Glomerular visceral epithelial cell (primary cell): ENCODE measurements at regions not wholly inside any gene's neighbourhood (a gene's known extent, or its start where the extent isn't known, plus 50 kb on each side); places are given as distances from the start of the nearest gene placed in this dataset.
"Not testable (repeated sequence)": the region's sequence is repeated elsewhere in the genome, so short reads cannot be mapped to it uniquely, and the experiment has no call there.

Experiments used
- DNase-seq: peaks from one replicate; pipeline ENCODE4 v3.0.0-alpha.2; 2016; ENCODE audit errors: extremely low spot score

- no peak for DNase-seq
Observed at GRCh38 chr3:88291486-88291885, 141.7 kb downstream of the C3orf38 start.

GRCh38 chr3:88298189-88298588 lies 148.4 kb downstream of the C3orf38 start:
- DNase-seq = no peak

DNA sequence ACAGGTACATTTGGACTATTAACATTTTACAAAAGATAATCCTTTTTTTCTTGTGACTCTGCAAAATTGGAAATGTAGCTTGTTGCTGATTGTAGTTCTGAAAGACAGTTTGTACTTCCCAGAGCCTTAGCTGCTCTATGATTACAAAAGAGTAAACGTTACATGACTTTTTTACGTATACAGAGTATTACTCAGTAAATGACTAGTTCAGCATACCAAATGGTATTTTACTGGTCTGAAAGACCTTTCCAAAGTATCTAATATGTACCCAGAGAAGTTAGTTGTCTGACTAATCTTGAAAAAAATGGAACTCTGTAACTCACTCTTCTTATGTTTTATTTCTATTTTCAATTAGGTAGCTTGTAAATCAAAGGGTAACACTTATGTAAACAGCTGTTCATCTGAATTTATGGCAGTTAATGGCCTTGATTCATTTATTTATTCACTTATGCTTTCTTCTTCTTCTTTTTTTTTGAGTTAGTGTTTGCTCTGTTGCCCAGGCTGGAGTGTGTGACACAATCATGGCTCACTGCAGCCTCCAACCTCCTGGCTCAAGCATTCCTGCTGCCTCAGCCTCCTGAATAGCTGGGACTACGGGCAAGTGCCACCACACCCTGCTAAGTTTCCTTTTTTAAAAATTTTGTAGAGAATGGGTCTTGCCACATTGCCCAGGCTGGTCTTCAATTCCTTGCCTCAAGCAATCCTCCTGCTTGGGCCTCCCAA lies 151.7 kb downstream of the C3orf38 start:
- DNase-seq = no peak

- no peak for DNase-seq
Observed at GRCh38 chr3:88301996-88302393, 152.2 kb downstream of the C3orf38 start.

- not testable (repeated sequence) for DNase-seq
Observed at GRCh38 chr3:88303331-88303904, 153.7 kb downstream of the C3orf38 start.

GRCh38 chr3:88307666-88308065 lies 157.9 kb downstream of the C3orf38 start:
- no peak for DNase-seq

GRCh38 chr3:88311826-88312225 lies 162.1 kb downstream of the C3orf38 start:
- DNase-seq = no peak

GRCh38 chr3:88312256-88312655 lies 162.5 kb downstream of the C3orf38 start:
- no peak for DNase-seq

DNA sequence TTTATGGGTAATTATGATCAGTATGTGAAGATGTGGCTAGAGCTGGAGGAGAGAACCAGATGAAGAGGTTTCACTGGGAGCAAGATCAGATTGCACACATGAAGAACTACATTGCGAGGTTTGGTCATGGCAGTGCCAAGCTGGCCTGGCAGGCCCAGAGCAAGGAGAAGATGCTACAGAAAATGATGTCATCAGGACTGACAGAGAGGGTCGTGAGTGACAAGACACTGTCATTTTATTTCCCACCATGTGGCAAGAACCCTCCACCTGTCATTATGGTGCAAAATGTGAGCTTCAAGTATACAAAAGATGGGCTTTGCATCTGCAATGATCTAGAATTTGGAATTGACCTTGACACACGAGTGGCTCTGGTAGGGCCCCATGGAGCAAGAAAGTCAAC lies 168.3 kb downstream of the C3orf38 start:
- DNase-seq = no peak

DNA sequence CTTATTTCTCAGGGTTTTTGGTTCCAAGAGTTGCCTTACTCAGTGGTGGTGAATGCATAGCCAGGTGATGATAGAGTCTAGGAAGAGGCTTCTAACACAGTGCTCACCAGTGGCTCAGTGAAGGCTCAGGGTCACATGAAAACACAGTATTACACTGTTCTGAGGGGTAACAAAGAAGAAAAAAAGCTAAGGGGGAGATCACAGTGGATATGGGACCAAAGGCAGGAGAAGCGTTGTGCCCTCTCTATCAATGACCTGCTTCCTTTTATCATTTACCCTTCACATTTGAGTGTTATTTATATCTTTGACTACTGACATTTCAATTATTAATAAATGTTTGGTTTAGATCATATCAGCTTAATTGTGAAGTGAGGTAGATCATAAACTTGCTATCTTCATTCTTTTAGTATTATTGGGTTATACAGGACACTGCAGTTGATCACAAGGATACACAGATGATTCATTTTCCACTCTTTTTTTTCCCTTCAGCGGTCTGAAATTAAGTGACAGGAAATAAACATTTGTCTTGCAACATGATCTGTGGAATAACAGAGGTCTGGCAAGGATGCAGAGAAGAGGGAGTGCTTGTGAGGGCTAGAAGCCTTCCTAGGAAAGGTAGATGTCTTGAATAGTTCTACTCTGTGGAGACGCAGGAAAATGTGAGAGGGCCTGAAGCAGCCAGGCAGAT lies 171.7 kb downstream of the C3orf38 start:
- no peak for DNase-seq

DNA sequence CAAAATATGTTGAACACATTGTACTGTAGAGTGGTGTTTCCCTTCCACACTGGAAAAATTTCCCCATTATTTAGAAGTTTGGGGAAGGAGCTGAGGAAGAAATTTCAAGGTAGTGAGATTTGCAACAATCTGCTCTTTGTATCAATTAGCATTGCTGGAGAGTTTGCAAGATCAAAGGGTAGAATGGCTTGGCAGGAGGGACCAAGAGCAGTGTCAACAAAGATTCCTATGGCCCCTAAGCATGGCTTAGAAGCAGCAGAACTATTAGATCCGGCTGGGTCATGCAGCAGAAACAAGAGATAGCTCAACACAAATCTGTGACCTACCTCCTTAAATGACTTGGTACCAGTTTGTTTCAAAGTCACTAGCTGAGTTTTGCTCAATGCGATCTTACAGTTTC lies 175.0 kb downstream of the C3orf38 start:
- no peak for DNase-seq

DNA sequence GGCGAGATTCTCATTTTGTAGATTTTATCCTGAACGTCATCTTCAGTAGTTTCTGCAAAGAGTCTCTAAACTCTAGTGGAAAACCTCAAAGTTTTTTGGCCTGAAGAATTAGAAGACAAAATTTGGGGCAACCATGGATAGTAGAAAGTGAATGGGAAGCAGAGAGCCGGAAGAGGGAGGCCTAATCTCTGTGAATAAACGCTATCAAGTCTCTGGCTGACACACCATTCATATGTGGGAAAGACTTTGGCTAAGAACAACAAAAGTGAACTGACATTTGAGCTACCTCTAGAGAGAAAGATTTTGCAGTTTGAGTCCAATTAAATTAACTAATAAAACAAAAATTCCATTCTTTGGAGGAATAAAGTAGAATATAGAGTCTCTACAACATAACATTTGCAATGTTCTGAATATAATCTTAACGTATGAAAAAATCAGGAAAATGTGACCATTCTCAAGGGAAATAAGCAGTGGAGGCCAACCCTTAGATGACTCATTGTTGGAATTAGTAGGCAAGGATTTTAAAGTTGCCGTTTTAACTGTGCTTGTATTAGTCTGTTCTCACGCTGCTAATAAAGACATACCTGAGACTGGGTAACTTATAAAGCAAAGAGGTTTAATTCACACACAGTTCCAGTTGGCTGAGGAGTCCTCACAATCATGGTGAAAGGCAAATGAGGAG lies 184.6 kb downstream of the C3orf38 start:
- no peak for DNase-seq

DNA sequence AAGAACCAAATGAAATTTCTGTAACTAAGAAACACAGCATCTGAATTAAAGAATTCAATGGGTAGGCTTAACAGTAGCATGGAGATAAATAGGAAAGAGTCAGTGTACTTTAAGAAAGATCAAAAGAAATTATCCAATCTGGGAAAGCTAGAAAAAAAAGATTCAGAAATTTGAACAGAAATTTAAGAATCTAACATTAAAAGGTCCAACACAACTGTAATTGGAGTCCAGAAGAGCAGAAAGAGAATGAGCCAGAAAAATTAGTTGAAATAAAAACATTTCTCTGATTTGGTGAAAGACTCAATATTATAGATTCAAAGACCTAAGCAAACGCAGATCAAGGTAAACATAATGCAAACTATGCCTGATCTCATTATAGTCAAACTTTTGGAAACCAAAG lies 187.1 kb downstream of the C3orf38 start:
- DNase-seq = no peak

GRCh38 chr3:88343264-88343663 lies 193.5 kb downstream of the C3orf38 start:
- no peak for DNase-seq

DNA sequence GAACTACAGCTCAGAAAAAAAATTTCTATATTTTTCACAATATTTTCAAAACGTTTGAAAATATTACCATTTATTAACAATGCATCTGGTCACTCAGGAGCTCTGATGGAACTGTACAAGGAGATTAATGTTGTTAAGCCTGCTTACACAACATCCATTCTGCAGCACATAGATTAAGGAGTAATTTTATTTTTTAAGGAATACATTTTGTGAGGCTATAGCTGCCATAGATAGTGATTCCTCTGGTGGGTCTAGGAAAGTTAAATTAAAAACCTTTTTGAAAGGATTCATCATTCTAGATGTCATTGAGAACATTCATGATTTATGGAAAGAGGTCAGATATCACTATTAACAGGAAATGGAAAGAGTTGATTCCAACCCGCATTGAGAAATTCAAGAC lies 196.9 kb downstream of the C3orf38 start:
- no peak for DNase-seq

- DNase-seq = no peak
Observed at GRCh38 chr3:88362428-88362827, 212.7 kb downstream of the C3orf38 start.

- no peak for DNase-seq
Observed at GRCh38 chr3:88364926-88365325, 215.2 kb downstream of the C3orf38 start.

GRCh38 chr3:88369337-88369736 lies 219.6 kb downstream of the C3orf38 start:
- DNase-seq = no peak

GRCh38 chr3:88369767-88370166 lies 220.0 kb downstream of the C3orf38 start:
- DNase-seq = no peak

GRCh38 chr3:88385090-88385489 lies 235.3 kb downstream of the C3orf38 start:
- DNase-seq = no peak

DNA sequence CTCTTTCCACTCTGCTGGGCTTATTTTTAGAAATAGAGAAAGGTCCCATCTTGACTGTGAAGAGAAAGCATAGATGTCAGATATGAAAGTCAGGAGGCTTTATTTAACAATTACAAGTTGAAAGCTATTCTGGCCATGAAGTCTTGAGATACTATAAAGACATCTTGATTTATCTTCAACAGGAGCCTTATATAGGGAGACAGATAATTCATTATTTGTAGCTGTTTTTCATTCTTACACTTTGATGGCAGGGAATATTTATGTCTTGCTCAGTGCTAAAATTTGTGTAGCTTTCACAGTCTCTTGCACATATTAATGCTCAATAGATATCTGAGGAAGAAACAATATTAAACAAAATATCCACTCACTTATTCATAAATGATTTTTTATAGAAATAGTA lies 248.8 kb downstream of the C3orf38 start:
- DNase-seq = no peak

- no peak for DNase-seq
Observed at GRCh38 chr3:88403319-88403718, 253.6 kb downstream of the C3orf38 start.

GRCh38 chr3:88408097-88408496 lies 258.3 kb downstream of the C3orf38 start:
- DNase-seq = no peak
